GM08714 (cell line): ENCODE measurements at regions not wholly inside any gene's neighbourhood (a gene's known extent, or its start where the extent isn't known, plus 50 kb on each side); places are given as distances from the start of the nearest gene placed in this dataset.
"Not testable (repeated sequence)": the region's sequence is repeated elsewhere in the genome, so short reads cannot be mapped to it uniquely, and the experiment has no call there.

Experiments
- H3K4me3 ChIP-seq: fragments of 200-500 bp; sonication (Bioruptor generic); 2 replicates; pipeline ENCODE4 v1.5.1; 2014; ENCODE audit warnings: mild to moderate bottlenecking, low read length, inconsistent platforms
- ZNF274 ChIP-seq: IDR thresholded peaks from 2 replicates; pipeline ENCODE4 v1.6.1; 2012; ENCODE audit warnings: mild to moderate bottlenecking, low read depth, low read length

DNA sequence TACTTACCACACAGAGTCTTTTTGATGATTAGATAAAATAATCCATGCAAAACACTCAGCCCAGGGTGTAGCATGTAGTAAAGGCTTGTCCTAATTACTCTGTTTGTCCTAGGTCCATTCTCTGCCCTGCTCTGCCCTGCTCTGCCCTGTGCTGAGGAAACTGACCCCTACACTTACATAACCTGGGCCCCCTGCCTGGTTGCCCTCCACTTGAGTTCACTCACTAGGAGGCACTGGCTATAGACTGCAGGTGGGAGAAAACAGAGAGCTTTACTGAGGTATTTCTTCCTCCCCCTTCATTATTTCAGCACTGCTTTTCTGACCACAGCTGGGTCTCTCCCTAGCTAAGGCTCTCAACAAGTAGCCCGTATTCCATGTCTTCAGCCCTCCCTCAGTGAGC lies 70.9 kb upstream of the TBX18 start:
- no peak overlapping the region for H3K4me3 ChIP-seq
- no peak for TF ChIP-seq ZNF274

- H3K4me3 ChIP-seq, result not testable (repeated sequence)
Observed at GRCh38 chr6:84831924-84832323, 67.5 kb upstream of the TBX18 start.

DNA sequence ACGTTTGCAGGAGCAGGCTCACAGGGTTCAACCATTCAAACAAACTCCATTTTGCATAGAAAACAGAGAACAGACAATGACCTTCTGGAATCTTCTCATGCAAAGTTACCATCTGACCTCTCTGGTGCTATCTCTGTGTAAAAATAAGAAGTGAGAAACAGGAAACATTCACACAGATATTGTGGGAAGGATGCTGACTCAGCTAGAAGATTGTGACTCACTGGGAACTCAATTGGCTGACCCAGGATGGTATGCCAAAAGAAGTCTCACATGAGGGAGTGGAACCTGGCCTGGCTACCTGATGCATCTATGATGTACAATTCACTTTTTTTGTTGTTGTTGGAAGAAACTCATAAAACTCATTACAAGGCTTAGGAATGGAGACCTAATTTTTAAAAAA lies 61.1 kb upstream of the TBX18 start:
- no peak for TF ChIP-seq ZNF274
- H3K4me3 ChIP-seq, result no peak overlapping the region

DNA sequence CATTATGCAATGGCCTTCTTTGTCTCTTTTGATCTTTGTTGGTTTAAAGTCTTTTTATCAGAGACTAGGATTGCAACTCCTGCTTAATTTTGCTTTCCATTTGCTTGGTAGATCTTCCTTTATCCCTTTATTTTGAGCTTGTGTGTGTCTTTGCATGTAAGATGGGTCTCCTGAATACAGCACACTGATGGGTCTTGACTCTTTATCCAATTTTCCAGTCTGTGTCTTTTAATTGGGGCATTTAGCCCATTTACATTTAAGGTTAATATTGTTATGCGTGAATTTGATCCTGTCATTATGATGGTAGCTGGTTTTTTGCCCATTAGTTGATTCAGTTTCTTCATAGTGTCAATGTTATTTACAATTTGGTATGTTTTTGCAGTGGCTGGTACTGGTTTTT lies 56.9 kb upstream of the TBX18 start:
- not testable (repeated sequence) for H3K4me3 ChIP-seq

DNA sequence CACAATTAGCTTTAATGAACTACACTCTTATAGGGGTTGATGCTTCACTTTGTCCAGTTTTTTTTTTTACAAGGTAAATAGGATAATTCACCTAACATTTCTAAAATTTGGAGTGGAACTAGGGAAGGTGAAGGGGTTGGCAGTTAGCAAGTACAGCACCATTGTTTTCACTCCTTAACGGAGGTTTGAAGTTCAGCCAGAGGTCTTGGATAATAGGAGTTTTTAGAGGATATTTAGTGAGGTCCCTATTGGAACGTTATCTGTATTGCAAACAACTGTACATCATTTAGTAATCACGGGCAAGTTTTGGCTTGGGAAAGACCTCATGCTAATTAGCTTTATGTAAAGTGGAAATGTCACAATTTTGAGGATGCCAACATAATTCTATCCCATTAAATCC lies 52.3 kb upstream of the TBX18 start:
- H3K4me3 ChIP-seq, result no peak overlapping the region
- TF ChIP-seq ZNF274, result no peak

- H3K4me3 ChIP-seq, result no peak overlapping the region
- TF ChIP-seq ZNF274, result no peak
Observed at GRCh38 chr6:84815896-84816735, 51.7 kb upstream of the TBX18 start.
